ENCODE measurements at regions not wholly inside any gene's neighbourhood (a gene's known extent, or its start where the extent isn't known, plus 50 kb on each side); places are given as distances from the start of the nearest gene placed in this dataset.

GRCh38 chr17:5825717-5826330, 241.5 kb upstream of the NLRP1 start:
- no peak for DNase-seq (ENCODE audit: low spot score)
- peaks cover 12% of the 10 kb centered on the region for H3K9me3 Mint-ChIP-seq (ENCODE audit: low read depth)
- no peaks in the 10 kb centered on the region for H3K27me3 Mint-ChIP-seq (ENCODE audit: low read depth)
- peaks cover 1% of the 10 kb centered on the region for H3K36me3 Mint-ChIP-seq (ENCODE audit: low read depth)
- no peak for TF ChIP-seq CTCF (IDR thresholded peaks at IDR 0.05)
- H3K4me3 Mint-ChIP-seq (ENCODE audit: unreplicated experiment), result no peak overlapping the region
- peaks cover 20% of the 10 kb centered on the region for H3K4me1 Mint-ChIP-seq (ENCODE audit: low read depth)
- no peak overlapping the region for H3K27ac Mint-ChIP-seq (ENCODE audit: unreplicated experiment)

GRCh38 chr17:5826384-5826783, 242.1 kb upstream of the NLRP1 start:
- Mint-ChIP-seq H3K36me3 (ENCODE audit: low read depth) (peaks cover 1% of the 10 kb centered on the region), H3K27me3 (ENCODE audit: low read depth) (no peaks in the 10 kb centered on the region)
- no peak for DNase-seq (ENCODE audit: low spot score)

GRCh38 chr17:5830921-5831320, 239.3 kb upstream of the WSCD1 start:
- peaks cover 12% of the 10 kb centered on the region for H3K9me3 Mint-ChIP-seq (ENCODE audit: low read depth)
- H3K27me3 Mint-ChIP-seq (ENCODE audit: low read depth), result no peaks in the 10 kb centered on the region
- no peak overlapping the region for H3K4me3 Mint-ChIP-seq (ENCODE audit: unreplicated experiment)
- H3K4me1 Mint-ChIP-seq (ENCODE audit: low read depth), result peaks cover 14% of the 10 kb centered on the region
- no peak for TF ChIP-seq CTCF (IDR thresholded peaks at IDR 0.05)
- H3K27ac Mint-ChIP-seq (ENCODE audit: unreplicated experiment), result no peak overlapping the region
- no peaks in the 10 kb centered on the region for H3K36me3 Mint-ChIP-seq (ENCODE audit: low read depth)
- DNase-seq (ENCODE audit: low spot score), result no peak

More at GRCh38 chr17:5826384-5826783, 242.1 kb upstream of the NLRP1 start:
- Mint-ChIP-seq H3K9me3 (ENCODE audit: low read depth) (peaks cover 12% of the 10 kb centered on the region), H3K4me1 (ENCODE audit: low read depth) (peaks cover 18% of the 10 kb centered on the region), H3K4me3 (ENCODE audit: unreplicated experiment) (no peak overlapping the region), H3K27ac (ENCODE audit: unreplicated experiment) (no peak overlapping the region)
- no peak for TF ChIP-seq CTCF (IDR thresholded peaks at IDR 0.05)

- no peak for DNase-seq (ENCODE audit: low spot score)
- Mint-ChIP-seq H3K9me3 (ENCODE audit: low read depth) (peaks cover 4% of the 10 kb centered on the region), H3K27me3 (ENCODE audit: low read depth) (no peaks in the 10 kb centered on the region), H3K36me3 (ENCODE audit: low read depth) (no peaks in the 10 kb centered on the region), H3K27ac (ENCODE audit: unreplicated experiment) (no peak overlapping the region), H3K4me3 (ENCODE audit: unreplicated experiment) (no peak overlapping the region), H3K4me1 (ENCODE audit: low read depth) (peaks cover 13% of the 10 kb centered on the region)
- TF ChIP-seq CTCF (IDR thresholded peaks at IDR 0.05), result no peak
Measured at GRCh38 chr17:5832886-5833285, 237.3 kb upstream of the WSCD1 start.

GRCh38 chr17:5837055-5837491, 233.1 kb upstream of the WSCD1 start:
- H3K9me3 Mint-ChIP-seq (ENCODE audit: low read depth), result no peaks in the 10 kb centered on the region
- no peaks in the 10 kb centered on the region for H3K27me3 Mint-ChIP-seq (ENCODE audit: low read depth)
- no peak for DNase-seq (ENCODE audit: low spot score)
- H3K36me3 Mint-ChIP-seq (ENCODE audit: low read depth), result no peaks in the 10 kb centered on the region
- no peak overlapping the region for H3K27ac Mint-ChIP-seq (ENCODE audit: unreplicated experiment)
- no peak for TF ChIP-seq CTCF (IDR thresholded peaks at IDR 0.05)
- H3K4me3 Mint-ChIP-seq (ENCODE audit: unreplicated experiment), result no peak overlapping the region
- H3K4me1 Mint-ChIP-seq (ENCODE audit: low read depth), result peaks cover 13% of the 10 kb centered on the region
